Stimulated activated effector memory CD8-positive, alpha-beta T cell treated with anti-CD3 and anti-CD28 coated beads, Interleukin-12 subunit alpha, Interleukin-12 subunit beta, amount 100 ng/mL, for 72 hours (primary cell): ENCODE measurements at regions not wholly inside any gene's neighbourhood (a gene's known extent, or its start where the extent isn't known, plus 50 kb on each side); places are given as distances from the start of the nearest gene placed in this dataset.

Experiments
- ATAC-seq: fragments of 150-1000 bp; cut with Tn5 transposase; 2 replicates; pipeline ENCODE4 v1.10.0; 2021
- DNase-seq, 2 donors: peaks; one replicate each; pipeline ENCODE4 v3.0.0; 2021 to 2022; ENCODE audit warnings: low spot score in 2 of 2
- H3K27ac Mint-ChIP-seq: one replicate; pipeline ENCODE4 v1.8.0; 2022; ENCODE audit warnings: mild to moderate bottlenecking, mixed read lengths
- H3K36me3 Mint-ChIP-seq: one replicate; pipeline ENCODE4 v1.8.0; 2022; ENCODE audit warnings: mild to moderate bottlenecking, mixed read lengths
- H3K4me1 Mint-ChIP-seq: one replicate; pipeline ENCODE4 v1.8.0; 2022; ENCODE audit warnings: mixed read lengths
- H3K4me3 Mint-ChIP-seq: one replicate; pipeline ENCODE4 v1.8.0; 2022; ENCODE audit warnings: mild to moderate bottlenecking, mixed read lengths
- H3K9me3 Mint-ChIP-seq: one replicate; pipeline ENCODE4 v1.8.0; 2022; ENCODE audit warnings: mixed read lengths

DNA sequence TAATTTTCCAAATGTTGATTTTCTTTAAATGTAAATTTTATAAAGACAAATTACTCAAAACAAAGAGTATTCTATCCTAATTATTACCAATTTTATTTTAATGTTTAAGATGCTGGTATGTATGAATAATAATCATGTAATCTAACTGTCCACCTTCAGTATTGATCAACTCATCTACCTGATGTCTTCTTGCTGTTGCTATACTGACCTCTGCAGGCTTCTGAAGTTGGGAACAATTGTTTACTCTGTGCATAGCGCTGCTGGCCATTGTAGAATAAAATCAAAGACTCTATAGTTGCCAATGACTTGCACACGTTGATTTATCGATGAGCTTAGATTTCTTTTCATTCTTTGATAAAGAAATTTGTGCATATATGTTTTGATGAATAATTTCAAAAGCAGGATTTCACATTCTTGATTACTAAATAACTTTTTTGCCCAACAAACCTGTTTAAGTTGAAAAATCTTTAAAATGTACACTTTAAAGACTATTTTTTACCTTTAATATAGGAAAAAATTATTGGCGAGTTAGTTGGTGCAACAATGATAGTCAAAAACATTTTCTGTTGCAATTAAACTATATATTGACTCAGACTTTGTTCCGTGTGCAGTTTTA, 282.3 kb downstream of the TFEC start:
- H3K27ac Mint-ChIP-seq = no peak overlapping the region
- DNase-seq = no peak
- peak; percentile 51 for ATAC-seq
- H3K36me3 Mint-ChIP-seq = no peaks in the 10 kb centered on the region
- H3K9me3 Mint-ChIP-seq = no peaks in the 10 kb centered on the region
- H3K4me1 Mint-ChIP-seq = no peaks in the 10 kb centered on the region
- H3K4me3 Mint-ChIP-seq = no peak overlapping the region

DNA sequence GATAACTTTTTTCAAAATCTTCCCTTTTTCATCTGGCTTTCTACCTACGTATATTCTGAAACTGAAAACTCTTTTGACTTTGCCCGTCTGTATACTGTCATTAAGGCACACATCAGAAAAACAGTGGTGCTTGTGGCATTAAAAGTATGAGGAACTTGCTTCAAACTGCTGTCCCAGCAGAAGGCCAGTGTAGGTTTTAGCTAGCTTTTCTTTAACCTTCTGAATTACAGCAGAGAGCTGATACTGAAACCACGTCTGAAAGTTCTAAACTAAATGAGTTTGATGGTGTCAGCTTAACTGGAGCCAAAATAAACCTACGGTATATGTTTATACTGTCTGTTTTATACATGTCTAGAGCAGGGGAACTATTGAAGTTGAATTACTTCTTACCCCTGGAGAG, 283.4 kb downstream of the TFEC start:
- no peak for DNase-seq
- Mint-ChIP-seq H3K4me3 (peak overlapping the region; percentile 20), H3K27ac (peak overlapping the region; percentile 29), H3K9me3 (no peaks in the 10 kb centered on the region), H3K4me1 (no peaks in the 10 kb centered on the region), H3K36me3 (no peaks in the 10 kb centered on the region)
- ATAC-seq = peak; percentile 54

DNA sequence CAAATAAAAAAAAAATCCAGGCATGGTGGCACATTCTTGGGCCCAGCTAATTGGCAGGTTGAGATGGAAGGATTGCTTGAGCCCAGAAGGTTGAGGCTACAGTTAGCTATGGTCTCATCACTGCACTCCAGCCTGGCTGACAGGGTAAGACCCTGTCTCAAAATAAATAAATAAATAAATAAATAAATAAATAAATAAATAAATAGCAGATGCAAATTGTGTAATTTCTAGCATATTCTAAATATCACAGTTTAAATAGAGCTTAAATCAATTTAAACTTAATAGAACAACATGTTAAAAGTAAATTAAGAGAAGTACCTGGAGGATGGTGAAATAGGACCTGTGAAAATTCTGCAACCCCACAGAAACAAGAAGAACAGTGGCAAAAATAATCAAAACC, 290.5 kb downstream of the TFEC start:
- ATAC-seq (no peak), DNase-seq (no peak)
- Mint-ChIP-seq H3K4me3 (no peak overlapping the region), H3K4me1 (no peaks in the 10 kb centered on the region), H3K36me3 (no peaks in the 10 kb centered on the region), H3K27ac (no peak overlapping the region), H3K9me3 (no peaks in the 10 kb centered on the region)

DNA sequence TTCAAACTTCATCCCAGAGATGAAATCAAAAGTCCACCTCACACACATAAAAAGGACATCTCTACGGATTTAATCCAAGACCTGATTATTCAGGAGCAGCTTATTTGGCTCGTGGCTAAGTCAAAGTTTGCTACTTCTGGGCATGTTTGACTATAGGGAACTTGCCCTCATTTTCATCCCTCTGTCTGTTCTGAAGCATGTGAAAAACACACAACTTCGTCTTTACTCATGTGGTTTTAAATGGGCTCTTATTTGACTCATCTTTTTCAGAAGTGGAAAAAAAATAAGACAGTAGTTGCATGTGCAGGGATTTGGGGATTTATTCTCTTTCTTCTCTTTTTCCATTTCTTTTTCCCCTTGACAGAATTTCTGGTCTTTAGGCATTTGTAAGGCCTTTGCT, 295.9 kb downstream of the TFEC start:
- no peak for DNase-seq
- no peak overlapping the region for H3K27ac Mint-ChIP-seq

DNA sequence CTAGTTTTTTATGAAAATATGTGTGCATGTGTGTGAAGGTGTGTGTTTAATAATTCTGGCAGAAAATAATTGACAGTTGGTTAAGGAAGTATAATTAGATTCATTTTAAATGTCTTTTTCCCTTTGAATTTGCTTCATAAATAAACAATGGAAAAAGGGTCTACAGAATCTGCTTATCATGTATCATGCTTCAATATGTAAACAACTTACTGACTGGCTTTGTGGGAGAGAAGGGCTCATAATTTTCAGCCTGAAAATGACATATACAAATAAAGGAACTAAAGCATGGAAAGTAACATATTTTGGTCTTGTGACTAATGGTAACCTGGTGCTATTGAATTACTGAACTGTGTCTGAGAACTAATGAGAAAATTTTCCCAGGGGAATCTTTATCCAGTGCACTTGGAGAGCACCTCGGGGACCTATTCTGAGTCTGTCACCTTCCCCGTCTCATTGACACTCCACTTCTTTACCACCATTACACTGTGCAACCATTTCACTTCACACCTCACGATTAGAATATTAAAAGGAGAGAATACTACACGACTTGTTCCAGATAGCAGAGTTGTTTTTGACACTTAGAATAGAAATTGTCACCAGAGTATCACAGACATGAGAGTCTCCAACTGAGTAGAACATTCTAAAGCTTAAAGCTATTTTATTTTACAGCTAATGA, 298.6 kb downstream of the TFEC start:
- DNase-seq (no peak), ATAC-seq (no peak)
- H3K36me3 Mint-ChIP-seq = no peaks in the 10 kb centered on the region
- no peak overlapping the region for H3K4me3 Mint-ChIP-seq
- H3K9me3 Mint-ChIP-seq = no peaks in the 10 kb centered on the region
- no peaks in the 10 kb centered on the region for H3K4me1 Mint-ChIP-seq
- no peak overlapping the region for H3K27ac Mint-ChIP-seq

More for the DNA sequence above, 295.9 kb downstream of the TFEC start:
- H3K4me1 Mint-ChIP-seq = no peaks in the 10 kb centered on the region
- H3K36me3 Mint-ChIP-seq = no peaks in the 10 kb centered on the region
- no peaks in the 10 kb centered on the region for H3K9me3 Mint-ChIP-seq
- no peak overlapping the region for H3K4me3 Mint-ChIP-seq
- peak; percentile 51 for ATAC-seq

DNA sequence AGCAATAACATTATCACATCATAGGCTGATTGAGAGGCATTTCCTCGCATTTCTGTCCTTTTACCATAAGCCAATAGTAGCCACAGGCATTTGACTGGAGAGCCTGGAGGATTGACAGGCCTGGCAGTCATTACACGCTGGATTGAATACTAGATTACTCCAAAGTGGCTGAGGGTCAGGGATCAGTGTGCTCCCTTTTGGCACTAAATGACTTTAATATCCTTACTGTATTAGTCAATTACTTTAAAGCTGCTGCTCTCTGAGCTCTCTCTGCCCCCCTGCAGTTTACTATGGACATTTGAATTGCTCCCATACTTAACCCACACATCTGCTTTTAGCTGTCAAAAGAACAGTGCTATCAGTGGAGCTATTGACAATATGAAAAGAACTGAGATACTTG, 302.0 kb downstream of the TFEC start:
- DNase-seq (no peak), ATAC-seq (no peak)
- no peak overlapping the region for H3K4me3 Mint-ChIP-seq
- no peaks in the 10 kb centered on the region for H3K9me3 Mint-ChIP-seq
- no peaks in the 10 kb centered on the region for H3K4me1 Mint-ChIP-seq
- H3K36me3 Mint-ChIP-seq = no peaks in the 10 kb centered on the region
- no peak overlapping the region for H3K27ac Mint-ChIP-seq

DNA sequence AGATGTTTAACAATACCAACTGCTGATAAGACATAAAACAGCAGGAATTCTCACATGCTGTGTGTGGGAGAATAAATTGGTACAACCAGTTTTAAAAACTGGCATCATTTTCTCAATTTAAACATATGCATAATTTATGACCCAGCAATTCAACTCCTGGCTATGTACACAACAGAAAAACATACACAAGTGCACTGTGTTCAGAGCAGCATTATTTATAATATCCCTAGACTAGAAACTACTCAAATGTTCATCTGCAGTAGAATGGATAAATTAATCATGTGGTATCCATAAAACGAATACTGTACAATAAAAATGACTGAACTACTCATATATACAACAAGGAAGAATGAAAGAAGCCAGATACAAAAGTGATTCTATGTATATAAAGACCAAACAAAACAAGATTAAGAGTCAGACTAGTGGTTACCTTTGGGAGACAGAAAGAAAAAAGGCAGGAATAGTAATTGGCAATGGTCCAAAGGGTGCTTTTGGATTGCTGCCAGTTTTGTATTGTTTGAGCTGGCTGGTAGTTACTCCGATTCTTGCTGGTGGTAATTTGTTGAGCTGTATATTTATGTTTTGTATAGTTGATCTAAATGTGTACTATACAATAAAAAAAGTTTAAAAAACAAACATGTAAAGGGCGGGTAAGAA, 306.0 kb downstream of the TFEC start:
- no peak for DNase-seq
- no peak overlapping the region for H3K4me3 Mint-ChIP-seq
- H3K36me3 Mint-ChIP-seq = no peaks in the 10 kb centered on the region
- no peak overlapping the region for H3K27ac Mint-ChIP-seq
- ATAC-seq = no peak
- H3K9me3 Mint-ChIP-seq = no peaks in the 10 kb centered on the region
- H3K4me1 Mint-ChIP-seq = peaks cover 17% of the 10 kb centered on the region

DNA sequence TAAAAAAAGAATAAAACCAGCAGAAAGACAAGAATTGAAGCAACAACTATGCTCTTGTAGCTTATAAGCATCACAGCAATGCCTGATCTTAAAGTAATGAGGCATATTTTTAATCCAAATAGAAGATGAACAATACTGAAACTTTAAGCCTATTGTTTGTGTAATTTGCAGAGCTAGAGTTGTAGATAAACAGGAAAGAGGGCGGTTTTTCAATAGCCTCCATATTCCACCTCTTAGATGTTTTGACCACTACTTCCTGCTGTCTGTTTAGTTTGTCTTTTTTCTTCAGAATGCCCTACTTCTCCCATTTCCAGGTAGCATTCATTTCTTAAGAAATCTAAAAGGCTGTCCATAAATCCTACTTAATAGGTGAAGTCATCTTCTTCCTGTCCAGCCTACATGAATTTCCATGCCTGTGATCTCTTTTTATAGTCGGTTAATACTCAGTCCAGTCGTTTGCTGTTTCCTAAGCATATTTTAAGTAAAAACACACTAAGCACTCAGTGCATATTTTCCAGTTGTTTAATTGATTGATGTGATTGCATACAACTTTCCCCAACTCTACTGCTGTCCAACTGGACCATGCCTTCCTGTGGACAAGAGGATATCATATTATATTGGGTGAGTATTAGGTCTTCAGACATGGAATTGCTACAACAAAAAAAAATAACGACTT, 308.1 kb downstream of the TFEC start:
- H3K9me3 Mint-ChIP-seq = no peaks in the 10 kb centered on the region
- ATAC-seq (peak; percentile 73), DNase-seq (no peak)
- peaks cover 17% of the 10 kb centered on the region for H3K4me1 Mint-ChIP-seq
- H3K36me3 Mint-ChIP-seq = no peaks in the 10 kb centered on the region
- peak overlapping the region; percentile 41 for H3K4me3 Mint-ChIP-seq
- peak overlapping the region; percentile 84 for H3K27ac Mint-ChIP-seq

DNA sequence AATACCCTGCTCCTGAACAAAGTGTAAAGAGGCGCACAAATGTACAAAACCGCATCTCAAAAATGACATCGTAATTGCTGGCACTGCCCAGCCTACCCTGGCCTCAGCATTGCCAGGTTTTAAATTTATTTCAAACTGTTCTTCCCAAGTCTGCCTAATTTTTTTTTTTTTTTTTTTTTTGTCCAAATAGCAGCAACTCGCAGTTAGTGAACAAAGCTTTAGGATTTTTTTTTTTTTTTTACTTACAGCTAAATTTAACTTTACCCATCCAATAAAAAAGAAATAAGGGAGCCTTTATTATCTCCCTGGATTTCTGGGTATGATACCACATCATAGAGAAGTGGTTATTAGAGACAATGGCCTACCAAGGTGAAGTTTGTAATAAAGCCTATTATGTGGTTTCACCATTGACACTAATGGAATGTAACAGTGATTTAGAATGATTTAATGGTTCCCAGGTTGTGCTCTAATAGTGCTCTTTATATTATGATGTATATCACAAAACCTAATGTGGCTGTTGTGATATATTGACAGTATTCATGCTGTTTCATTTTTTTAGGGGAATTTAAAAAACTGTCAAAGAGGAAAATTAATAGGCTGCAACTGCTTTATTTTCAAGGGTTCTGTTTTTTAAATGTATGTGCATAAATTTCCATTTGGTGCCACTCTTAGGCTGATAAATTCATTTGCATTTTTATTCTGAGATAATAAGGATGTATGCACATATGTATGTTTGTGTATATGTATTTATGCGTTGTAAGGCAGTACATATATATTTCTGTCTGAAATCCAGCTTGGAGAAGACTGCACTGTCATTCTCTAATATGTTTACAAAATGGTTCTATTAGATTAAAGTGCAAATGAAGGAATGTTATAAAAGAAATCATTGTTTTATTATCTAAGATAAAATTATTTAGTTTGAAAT, 309.0 kb downstream of the TFEC start:
- no peaks in the 10 kb centered on the region for H3K36me3 Mint-ChIP-seq
- peak overlapping the region; percentile 84 for H3K27ac Mint-ChIP-seq
- DNase-seq (no peak), ATAC-seq (no peak)
- no peaks in the 10 kb centered on the region for H3K9me3 Mint-ChIP-seq
- H3K4me1 Mint-ChIP-seq = peaks cover 17% of the 10 kb centered on the region
- peak overlapping the region; percentile 41 for H3K4me3 Mint-ChIP-seq

DNA sequence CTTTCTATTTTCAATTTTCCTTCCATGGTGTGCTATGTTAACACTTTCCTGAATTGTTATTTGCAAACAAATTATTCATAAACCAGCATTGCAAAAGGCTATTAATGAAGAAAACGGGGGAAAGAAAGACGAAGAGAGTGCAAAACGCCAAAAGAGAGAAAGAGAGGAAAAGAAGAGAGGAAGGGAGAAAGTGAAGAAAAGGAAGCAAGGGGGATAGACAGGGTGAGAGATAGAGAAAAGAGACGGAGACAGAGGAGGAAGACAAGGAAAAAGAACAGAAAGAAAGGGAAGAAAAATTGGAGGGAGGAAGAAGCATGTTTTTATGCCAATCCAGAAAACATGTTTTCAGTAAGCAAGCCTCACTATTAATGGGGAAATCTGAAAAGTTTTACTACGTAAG, 310.6 kb downstream of the TFEC start:
- no peak for DNase-seq
- Mint-ChIP-seq H3K4me3 (no peak overlapping the region), H3K9me3 (no peaks in the 10 kb centered on the region), H3K4me1 (peaks cover 17% of the 10 kb centered on the region), H3K36me3 (no peaks in the 10 kb centered on the region), H3K27ac (no peak overlapping the region)
- ATAC-seq = no peak

DNA sequence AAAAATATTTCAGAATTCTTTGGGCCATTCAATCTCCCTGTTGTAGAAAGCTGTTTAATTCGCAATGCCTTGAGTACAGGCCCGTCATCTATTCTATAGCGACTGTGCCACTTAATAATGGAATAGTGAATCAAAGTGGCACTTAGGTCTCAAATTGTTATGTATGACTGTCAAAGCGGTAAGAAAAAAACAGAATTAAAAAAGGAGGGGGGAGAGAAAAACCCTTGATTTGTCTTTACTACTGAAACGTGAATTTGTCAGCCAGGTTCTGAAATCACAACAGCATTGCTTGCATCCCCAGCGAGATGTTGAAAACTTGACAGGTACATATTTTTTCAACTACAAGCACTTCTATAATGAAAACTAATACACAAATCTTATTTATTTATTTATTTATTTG, 320.9 kb downstream of the TFEC start:
- Mint-ChIP-seq H3K4me3 (no peak overlapping the region), H3K36me3 (no peaks in the 10 kb centered on the region), H3K4me1 (no peaks in the 10 kb centered on the region), H3K27ac (no peak overlapping the region), H3K9me3 (no peaks in the 10 kb centered on the region)
- DNase-seq = no peak
- ATAC-seq = no peak

DNA sequence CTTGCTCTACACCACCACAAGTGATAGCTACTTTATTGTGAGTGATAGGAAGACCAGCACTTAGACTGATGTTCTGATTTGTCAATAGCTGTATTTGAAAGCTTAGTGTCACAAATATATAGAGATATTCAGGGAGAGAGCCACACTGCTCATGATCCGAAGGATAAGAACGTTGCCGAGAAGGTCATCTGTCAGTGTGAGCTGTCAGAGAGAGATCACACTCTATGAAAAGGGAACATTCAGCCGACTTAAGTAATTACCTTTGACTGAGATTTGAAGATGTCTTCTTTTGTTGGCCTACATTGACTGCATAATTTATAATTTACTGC, 322.6 kb downstream of the TFEC start:
- no peak overlapping the region for H3K4me3 Mint-ChIP-seq
- H3K9me3 Mint-ChIP-seq = no peaks in the 10 kb centered on the region
- H3K36me3 Mint-ChIP-seq = no peaks in the 10 kb centered on the region
- no peak overlapping the region for H3K27ac Mint-ChIP-seq
- H3K4me1 Mint-ChIP-seq = no peaks in the 10 kb centered on the region
- no peak for DNase-seq
- ATAC-seq = no peak

DNA sequence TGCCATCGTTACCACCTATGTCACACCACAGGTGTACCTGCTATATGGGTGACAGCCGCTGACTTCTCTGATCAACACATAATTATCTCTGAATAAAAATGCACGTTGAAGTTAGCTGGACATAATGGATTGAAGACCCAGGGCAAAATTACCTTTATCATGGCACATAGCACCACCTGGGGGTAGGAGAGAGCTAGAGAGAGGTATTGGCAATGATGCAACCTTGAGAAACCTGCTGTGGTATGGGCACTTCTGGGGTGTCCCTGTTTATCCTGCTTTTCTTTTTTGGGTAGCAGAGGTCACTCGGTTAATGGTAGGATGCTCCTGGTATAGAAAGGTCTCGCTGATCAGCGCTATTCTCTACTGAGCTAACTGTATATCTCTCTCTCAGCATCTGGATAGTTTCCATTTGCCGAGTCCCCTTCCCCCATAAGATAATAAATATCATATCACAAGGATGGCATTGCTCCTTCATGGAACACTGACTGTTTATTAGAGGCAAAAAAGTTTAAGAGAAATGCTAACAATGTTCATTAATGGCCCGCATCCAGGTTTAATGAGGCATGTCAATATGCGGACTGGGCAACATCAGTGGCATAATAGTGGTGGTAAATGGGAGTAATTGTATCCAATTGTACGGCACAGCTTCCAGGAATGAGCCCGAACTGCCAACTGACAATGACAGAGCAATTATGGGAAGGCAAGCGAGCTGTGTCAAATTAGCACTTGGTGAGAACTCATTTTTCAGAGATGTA, 323.1 kb downstream of the TFEC start:
- no peak overlapping the region for H3K27ac Mint-ChIP-seq
- H3K9me3 Mint-ChIP-seq = no peaks in the 10 kb centered on the region
- peak; percentile 54 for ATAC-seq
- no peaks in the 10 kb centered on the region for H3K4me1 Mint-ChIP-seq
- H3K4me3 Mint-ChIP-seq = no peak overlapping the region
- no peaks in the 10 kb centered on the region for H3K36me3 Mint-ChIP-seq
- no peak for DNase-seq

DNA sequence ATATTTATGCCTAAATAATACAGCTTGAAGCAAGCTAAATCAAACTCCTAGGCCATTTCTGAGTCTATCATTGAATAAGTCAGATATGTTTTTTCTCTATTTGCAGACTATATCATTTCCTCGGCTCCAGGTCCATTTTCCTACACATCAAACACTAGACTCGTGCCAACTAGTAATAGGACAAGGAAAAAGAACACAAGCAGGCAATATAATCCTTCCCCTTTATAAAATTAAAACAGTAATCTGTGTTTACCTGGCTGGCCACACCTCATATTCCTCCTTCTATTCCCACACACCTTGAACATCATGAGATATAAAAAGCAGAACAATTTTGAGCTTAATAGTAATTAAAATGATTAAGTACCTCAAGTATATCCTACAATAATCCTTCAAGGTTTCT, 325.7 kb downstream of the TFEC start:
- ATAC-seq = no peak
- H3K36me3 Mint-ChIP-seq = no peaks in the 10 kb centered on the region
- no peak overlapping the region for H3K4me3 Mint-ChIP-seq
- no peaks in the 10 kb centered on the region for H3K4me1 Mint-ChIP-seq
- no peaks in the 10 kb centered on the region for H3K9me3 Mint-ChIP-seq
- H3K27ac Mint-ChIP-seq = no peak overlapping the region
- no peak for DNase-seq
